BLaER1 treated with 17β-estradiol and CSF1 and Interleukin-3, amounts not matched to agents 10 nM and 100 nM (cell line): ENCODE measurements at regions not wholly inside any gene's neighbourhood (a gene's known extent, or its start where the extent isn't known, plus 50 kb on each side); places are given as distances from the start of the nearest gene placed in this dataset.
A peak's percentile ranks its signal among the peaks of the same experiment; 100 is the strongest.

Source experiments
- H3K27ac ChIP-seq, 11 experiments: shearing (Covaris generic); formaldehyde crosslinking; 2 replicates each; pipeline ENCODE4 v1.8.1; 2022
- H3K27me3 ChIP-seq, 11 experiments: shearing (Covaris generic); formaldehyde crosslinking; 2 replicates each; pipeline ENCODE4 v1.8.1; 2022
- H3K36me3 ChIP-seq, 11 experiments: shearing (Covaris generic); formaldehyde crosslinking; 2 replicates each; pipeline ENCODE4 v1.8.1; 2022
- H3K4me1 ChIP-seq, 10 experiments: shearing (Covaris generic); formaldehyde crosslinking; 2 replicates each; pipeline ENCODE4 v1.8.1; 2022
- H3K4me2 ChIP-seq, 11 experiments: shearing (Covaris generic); formaldehyde crosslinking; 2 replicates each; pipeline ENCODE4 v1.8.1; 2022
- H3K4me3 ChIP-seq, 10 experiments: shearing (Covaris generic); formaldehyde crosslinking; 2 replicates each; pipeline ENCODE4 v1.8.1; 2022
- H3K9ac ChIP-seq, 11 experiments: shearing (Covaris generic); formaldehyde crosslinking; 2 replicates each; pipeline ENCODE4 v1.8.1; 2022
- H3K9me3 ChIP-seq, 11 experiments: shearing (Covaris generic); formaldehyde crosslinking; replicated peaks in 1 of 11; 2 replicates each; pipeline ENCODE4 v1.8.1; 2022
- H4K20me1 ChIP-seq, 11 experiments: shearing (Covaris generic); formaldehyde crosslinking; 2 replicates each; pipeline ENCODE4 v1.8.1; 2022
- Cebpa-rat ChIP-seq, 11 experiments: shearing (Covaris generic); IDR thresholded peaks; 2 replicates each; pipeline ENCODE4 v1.8.1; 2022

DNA sequence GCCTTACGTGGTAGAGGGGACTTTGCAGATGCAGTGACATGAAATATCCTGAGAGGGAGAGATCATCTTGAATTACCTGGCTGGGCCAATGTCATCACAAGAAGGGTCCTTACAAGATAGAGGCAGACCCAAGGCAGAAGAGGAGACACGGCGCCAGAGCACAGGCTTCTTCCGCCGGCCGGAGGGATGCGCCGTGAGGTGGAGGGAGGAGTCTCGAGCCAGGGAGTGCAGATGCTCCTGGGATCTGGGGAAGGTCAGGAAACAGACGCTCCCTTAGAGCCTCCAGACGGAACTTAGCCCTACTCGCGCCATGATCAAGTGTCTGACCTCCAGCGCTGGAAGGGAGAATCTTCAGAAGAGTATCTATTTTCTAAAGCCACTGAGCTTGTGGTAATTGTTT, 304.8 kb downstream of the GLRX3 start:
- peaks cover 0 to 15% (median 10%) of the 10 kb centered on the region in 10 experiments; a peak in 13 of 20 replicates for H3K4me1 ChIP-seq
- H4K20me1 ChIP-seq = no peaks in the 10 kb centered on the region
- H3K4me2 ChIP-seq = no peak overlapping the region
- H3K27ac ChIP-seq = no peak overlapping the region
- no peak for TF ChIP-seq Cebpa-rat (IDR thresholded peaks at IDR 0.05)
- H3K36me3 ChIP-seq = no peaks in the 10 kb centered on the region
- H3K9me3 ChIP-seq = peaks cover 0 to 11% (median 0%) of the 10 kb centered on the region in 11 experiments; a peak in 4 of 22 replicates
- no peaks in the 10 kb centered on the region for H3K27me3 ChIP-seq
- H3K9ac ChIP-seq = no peak overlapping the region
- H3K4me3 ChIP-seq = no peak overlapping the region

DNA sequence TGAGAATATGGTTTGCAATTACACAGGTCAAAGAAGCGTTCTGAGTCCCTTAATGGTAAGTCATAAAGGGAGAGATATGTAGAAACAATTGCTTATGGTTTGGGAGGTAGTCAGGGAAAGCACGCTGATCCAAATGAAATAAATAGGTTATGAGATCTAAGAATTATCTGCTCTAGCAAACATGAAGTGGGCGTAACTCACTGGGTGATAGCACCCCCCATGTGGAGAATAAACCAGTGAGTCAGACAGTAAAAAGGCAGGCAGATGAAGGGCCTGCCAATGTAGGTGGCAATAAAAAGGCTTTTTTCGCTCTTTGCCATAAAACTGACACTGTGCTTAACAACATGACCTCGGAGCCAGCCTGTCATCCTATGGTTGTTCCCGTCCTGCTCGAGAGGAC, 306.9 kb downstream of the GLRX3 start:
- H3K9ac ChIP-seq = no peak overlapping the region
- H4K20me1 ChIP-seq = no peaks in the 10 kb centered on the region
- no peak for TF ChIP-seq Cebpa-rat (IDR thresholded peaks at IDR 0.05)
- H3K4me3 ChIP-seq = no peak overlapping the region
- no peak overlapping the region for H3K27ac ChIP-seq
- H3K9me3 ChIP-seq = peaks cover 0 to 11% (median 0%) of the 10 kb centered on the region in 11 experiments; a peak in 2 of 22 replicates
- H3K27me3 ChIP-seq = no peaks in the 10 kb centered on the region
- H3K4me1 ChIP-seq = peaks cover 0 to 15% (median 10%) of the 10 kb centered on the region in 10 experiments; a peak in 13 of 20 replicates
- no peaks in the 10 kb centered on the region for H3K36me3 ChIP-seq
- no peak overlapping the region for H3K4me2 ChIP-seq

DNA sequence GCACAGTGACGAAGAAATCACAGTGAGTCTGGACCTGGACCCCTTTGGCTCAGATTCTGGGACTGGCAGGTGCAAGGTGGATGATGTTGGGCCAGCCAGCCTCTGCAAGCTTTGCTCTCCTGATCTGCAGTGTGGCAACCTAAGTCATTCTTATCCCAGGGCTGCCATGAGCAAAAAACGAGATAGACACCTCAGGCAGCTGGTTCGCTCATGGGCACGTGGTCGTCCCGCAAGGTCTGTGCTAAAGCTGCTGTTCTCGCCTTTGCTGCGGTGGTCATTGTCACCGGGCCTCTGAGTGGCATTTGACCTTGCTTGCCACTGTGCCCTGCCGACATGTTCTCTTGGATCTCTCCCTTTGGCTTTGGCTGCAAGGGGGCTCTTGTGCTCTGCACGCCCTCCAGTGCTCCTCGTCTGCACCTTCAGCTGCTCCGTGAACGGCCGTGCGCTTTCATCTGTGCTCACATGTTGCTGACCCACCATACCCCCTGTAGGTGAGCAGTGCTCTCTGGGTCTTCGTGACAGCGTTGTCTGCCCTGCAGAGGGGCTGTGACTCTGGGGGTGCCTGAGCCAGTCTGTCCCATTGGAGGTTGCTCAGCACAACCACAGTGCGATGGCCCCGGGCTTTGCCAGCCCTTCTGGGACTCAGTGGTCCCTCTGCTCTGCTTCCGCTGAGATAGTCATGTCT, 317.0 kb downstream of the GLRX3 start:
- no peak for TF ChIP-seq Cebpa-rat (IDR thresholded peaks at IDR 0.05)
- Histone ChIP-seq H3K27me3 (no peaks in the 10 kb centered on the region), H3K9ac (no peak overlapping the region), H4K20me1 (no peaks in the 10 kb centered on the region), H3K9me3 (no peaks in the 10 kb centered on the region), H3K4me2 (no peak overlapping the region), H3K36me3 (no peaks in the 10 kb centered on the region), H3K4me1 (peaks cover 0 to 11% (median 6%) of the 10 kb centered on the region in 10 experiments; a peak in 8 of 20 replicates), H3K27ac (no peak overlapping the region), H3K4me3 (no peak overlapping the region)

DNA sequence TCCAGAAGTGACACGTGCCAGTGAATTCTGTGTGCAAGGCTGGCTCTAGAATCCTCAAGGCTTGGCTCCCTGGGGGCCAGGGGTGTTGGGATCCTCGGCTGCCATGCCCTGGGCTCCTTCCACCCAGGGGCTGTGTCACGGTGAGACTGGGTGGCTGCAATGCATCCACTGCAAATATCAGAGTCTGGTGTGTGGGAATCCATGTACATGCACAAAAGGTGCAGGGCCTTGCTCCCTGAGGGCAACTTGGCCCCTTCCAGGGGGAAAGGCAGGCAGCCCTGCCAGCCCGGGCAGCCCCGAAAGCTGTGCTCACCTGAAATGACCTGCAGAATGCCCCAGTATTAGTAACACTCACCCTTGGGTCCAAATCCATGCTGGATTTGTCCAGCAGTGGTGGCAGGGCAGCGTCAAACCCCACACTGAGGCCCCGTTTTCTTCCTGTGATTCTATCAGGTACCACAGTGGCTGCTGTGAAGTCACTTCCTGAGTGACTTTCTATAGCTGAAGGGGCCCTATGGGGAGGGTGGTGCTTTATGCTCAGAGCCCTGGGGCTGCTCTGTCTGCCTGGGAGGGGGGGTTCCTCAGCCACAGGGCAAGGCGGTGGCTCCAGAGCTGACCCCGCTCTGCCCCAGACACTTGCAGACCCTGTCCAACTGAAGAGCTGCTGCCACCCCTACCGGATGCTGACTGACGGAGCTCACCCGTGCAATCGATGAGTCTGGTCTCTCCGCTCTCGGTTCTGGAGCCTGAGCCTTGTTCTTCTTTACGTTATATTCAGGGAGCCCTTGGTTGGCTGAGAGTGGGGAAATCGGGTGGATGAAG, 317.7 kb downstream of the GLRX3 start:
- H4K20me1 ChIP-seq = no peaks in the 10 kb centered on the region
- no peak for TF ChIP-seq Cebpa-rat (IDR thresholded peaks at IDR 0.05)
- H3K4me2 ChIP-seq = 0 out of 22 replicates have a peak overlapping the region, but pooled peaks of 2 of the 11 experiments have one; percentile 2 to 5
- H3K4me3 ChIP-seq = no peak overlapping the region
- H3K9ac ChIP-seq = no peak overlapping the region
- H3K4me1 ChIP-seq = peaks cover 0 to 11% (median 6%) of the 10 kb centered on the region in 10 experiments; a peak in 8 of 20 replicates
- H3K27me3 ChIP-seq = no peaks in the 10 kb centered on the region
- no peak overlapping the region for H3K27ac ChIP-seq
- no peaks in the 10 kb centered on the region for H3K36me3 ChIP-seq
- H3K9me3 ChIP-seq = no peaks in the 10 kb centered on the region

DNA sequence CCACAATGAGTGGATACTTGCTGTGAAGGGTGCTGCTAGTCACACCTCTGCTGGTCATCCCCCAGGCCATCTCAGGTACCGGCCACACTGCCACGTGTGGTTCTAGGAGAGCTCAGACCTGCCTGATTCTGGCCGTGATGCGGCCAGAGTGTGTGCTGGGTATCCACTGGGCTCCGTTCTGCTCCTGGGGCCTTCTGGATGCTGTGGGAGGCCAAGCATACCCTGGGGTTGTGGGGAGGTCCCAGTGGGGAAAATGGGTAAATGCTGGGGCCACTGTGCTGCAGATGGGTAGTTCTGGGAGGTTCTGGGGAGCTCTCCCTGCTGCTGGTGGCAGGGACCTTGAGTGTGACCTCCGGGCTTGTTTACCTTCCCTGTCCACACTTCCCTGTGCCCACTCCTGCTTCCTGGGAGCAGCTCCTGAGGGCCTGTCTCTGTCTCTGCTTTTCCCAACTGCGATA, 318.4 kb downstream of the GLRX3 start:
- Histone ChIP-seq H3K9me3 (no peaks in the 10 kb centered on the region), H3K9ac (no peak overlapping the region), H3K27me3 (no peaks in the 10 kb centered on the region), H3K4me1 (peaks cover 0 to 11% (median 6%) of the 10 kb centered on the region in 10 experiments; a peak in 8 of 20 replicates), H3K27ac (no peak overlapping the region), H3K4me3 (no peak overlapping the region), H4K20me1 (no peaks in the 10 kb centered on the region), H3K36me3 (no peaks in the 10 kb centered on the region), H3K4me2 (0 out of 22 replicates have a peak overlapping the region, but pooled peaks of 2 of the 11 experiments have one; percentile 2 to 5)
- no peak for TF ChIP-seq Cebpa-rat (IDR thresholded peaks at IDR 0.05)

DNA sequence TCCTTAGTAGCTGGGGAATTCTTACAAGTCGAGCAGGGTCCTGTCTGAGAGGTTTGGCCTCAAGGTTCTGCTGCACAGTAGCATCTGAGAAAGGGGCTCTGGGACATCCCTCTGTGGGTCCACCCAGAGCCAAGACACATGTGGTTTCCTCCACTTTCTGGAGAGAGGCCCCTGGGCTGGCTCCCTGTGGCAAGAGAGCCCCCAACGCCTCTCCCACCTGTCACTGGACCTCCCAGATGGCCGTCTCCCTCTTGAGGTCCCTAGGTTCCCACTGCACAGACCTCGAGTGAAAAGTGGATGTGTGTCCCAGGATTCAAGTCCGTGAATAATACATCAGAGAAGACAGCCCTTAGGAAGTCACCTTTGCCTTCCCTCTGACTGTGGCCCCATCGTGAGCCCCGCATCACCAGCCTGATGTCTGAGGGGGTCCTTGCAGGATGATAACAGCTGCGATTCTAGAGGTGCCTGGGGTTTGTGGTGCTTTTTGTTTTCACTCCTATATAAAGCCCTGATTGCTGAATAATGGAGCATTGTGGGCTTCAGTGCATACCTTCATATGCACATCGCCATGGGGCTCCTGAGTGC, 319.0 kb downstream of the GLRX3 start:
- Histone ChIP-seq H3K4me1 (peaks cover 0 to 11% (median 6%) of the 10 kb centered on the region in 10 experiments; a peak in 8 of 20 replicates), H3K9ac (no peak overlapping the region), H3K36me3 (no peaks in the 10 kb centered on the region), H4K20me1 (no peaks in the 10 kb centered on the region), H3K4me3 (no peak overlapping the region), H3K4me2 (no peak overlapping the region), H3K9me3 (no peaks in the 10 kb centered on the region), H3K27me3 (no peaks in the 10 kb centered on the region), H3K27ac (no peak overlapping the region)
- TF ChIP-seq Cebpa-rat (IDR thresholded peaks at IDR 0.05) = no peak

DNA sequence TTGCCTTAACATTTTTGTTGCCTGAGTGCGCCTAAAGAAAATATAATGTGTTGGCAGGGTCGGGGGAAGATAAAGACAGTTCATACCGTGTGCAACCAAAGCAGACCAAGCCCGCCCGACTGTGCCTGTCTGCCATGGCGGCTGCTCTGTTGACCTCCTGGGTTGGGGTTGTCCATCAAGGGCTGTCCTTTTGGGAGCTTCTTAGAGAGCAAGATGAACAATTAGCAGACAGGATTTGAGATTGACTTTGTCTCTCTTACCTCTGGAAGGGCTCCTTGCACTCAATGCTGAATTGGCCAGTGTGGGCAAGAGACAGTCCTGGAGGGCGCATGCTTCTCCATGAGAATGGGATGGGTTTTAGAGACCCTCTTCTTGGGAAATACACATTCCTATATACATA, 319.6 kb downstream of the GLRX3 start:
- H3K9ac ChIP-seq = no peak overlapping the region
- no peak overlapping the region for H3K27ac ChIP-seq
- no peak for TF ChIP-seq Cebpa-rat (IDR thresholded peaks at IDR 0.05)
- no peak overlapping the region for H3K4me2 ChIP-seq
- no peaks in the 10 kb centered on the region for H3K9me3 ChIP-seq
- H3K27me3 ChIP-seq = no peaks in the 10 kb centered on the region
- H3K4me3 ChIP-seq = no peak overlapping the region
- H4K20me1 ChIP-seq = no peaks in the 10 kb centered on the region
- H3K4me1 ChIP-seq = peaks cover 0 to 11% (median 6%) of the 10 kb centered on the region in 10 experiments; a peak in 8 of 20 replicates
- no peaks in the 10 kb centered on the region for H3K36me3 ChIP-seq

DNA sequence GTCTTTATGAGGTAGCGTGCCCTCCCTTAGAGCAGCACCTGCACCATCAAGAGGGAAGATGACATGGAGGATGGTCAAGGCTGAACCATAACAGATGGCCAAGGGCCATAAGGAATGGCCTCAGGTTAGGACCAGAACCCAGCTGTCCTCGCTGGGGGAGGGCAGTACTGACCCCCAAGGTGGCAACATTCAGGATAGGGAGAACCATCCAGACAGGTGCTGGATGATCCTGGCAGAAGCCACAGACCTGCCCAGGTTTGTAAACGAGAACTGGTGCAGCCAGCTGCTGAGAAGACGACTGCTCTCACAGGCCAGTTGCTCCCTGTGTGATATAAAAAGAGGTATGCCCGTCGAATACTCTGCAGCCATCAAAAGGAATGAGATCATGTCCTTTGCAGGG, 320.4 kb downstream of the GLRX3 start:
- H3K4me3 ChIP-seq = no peak overlapping the region
- TF ChIP-seq Cebpa-rat (IDR thresholded peaks at IDR 0.05) = no peak
- no peaks in the 10 kb centered on the region for H4K20me1 ChIP-seq
- no peaks in the 10 kb centered on the region for H3K36me3 ChIP-seq
- no peak overlapping the region for H3K9ac ChIP-seq
- H3K4me2 ChIP-seq = no peak overlapping the region
- H3K27me3 ChIP-seq = no peaks in the 10 kb centered on the region
- H3K27ac ChIP-seq = no peak overlapping the region
- no peaks in the 10 kb centered on the region for H3K9me3 ChIP-seq
- peaks cover 0 to 17% (median 8%) of the 10 kb centered on the region in 10 experiments; a peak in 13 of 20 replicates for H3K4me1 ChIP-seq

DNA sequence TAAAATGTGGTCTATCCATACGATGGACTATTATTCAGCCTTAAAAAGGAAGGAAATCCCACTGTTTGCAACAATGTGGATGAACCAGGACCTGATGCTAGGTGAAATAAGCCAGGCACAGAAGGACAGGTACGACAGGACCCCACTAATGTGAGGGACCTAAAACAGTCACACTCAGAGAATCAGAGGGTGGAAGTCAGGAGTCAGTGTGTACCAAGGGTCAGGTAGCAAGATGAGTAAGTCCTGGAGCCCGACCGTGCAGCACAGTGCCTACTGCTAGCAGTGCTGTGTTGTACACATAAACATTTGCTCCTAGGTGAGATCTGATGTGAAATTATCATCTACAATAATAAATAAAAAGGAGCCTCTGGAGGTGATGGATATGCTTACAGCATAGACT, 322.3 kb downstream of the GLRX3 start:
- Histone ChIP-seq H3K4me1 (peaks cover 0 to 34% (median 25%) of the 10 kb centered on the region in 10 experiments; a peak in 16 of 20 replicates), H3K27ac (no peak overlapping the region), H3K4me3 (no peak overlapping the region), H3K36me3 (no peaks in the 10 kb centered on the region), H3K9me3 (no peaks in the 10 kb centered on the region), H3K4me2 (no peak overlapping the region), H3K27me3 (no peaks in the 10 kb centered on the region), H3K9ac (no peak overlapping the region), H4K20me1 (no peaks in the 10 kb centered on the region)
- TF ChIP-seq Cebpa-rat (IDR thresholded peaks at IDR 0.05) = no peak
